Central memory CD4-positive, alpha-beta T cell (primary cell): ENCODE measurements at regions not wholly inside any gene's neighbourhood (a gene's known extent, or its start where the extent isn't known, plus 50 kb on each side); places are given as distances from the start of the nearest gene placed in this dataset.
"Not testable (repeated sequence)": the region's sequence is repeated elsewhere in the genome, so short reads cannot be mapped to it uniquely, and the experiment has no call there.

Experiments
- DNase-seq: peaks from one replicate; pipeline ENCODE4 v3.0.0; 2022

DNA sequence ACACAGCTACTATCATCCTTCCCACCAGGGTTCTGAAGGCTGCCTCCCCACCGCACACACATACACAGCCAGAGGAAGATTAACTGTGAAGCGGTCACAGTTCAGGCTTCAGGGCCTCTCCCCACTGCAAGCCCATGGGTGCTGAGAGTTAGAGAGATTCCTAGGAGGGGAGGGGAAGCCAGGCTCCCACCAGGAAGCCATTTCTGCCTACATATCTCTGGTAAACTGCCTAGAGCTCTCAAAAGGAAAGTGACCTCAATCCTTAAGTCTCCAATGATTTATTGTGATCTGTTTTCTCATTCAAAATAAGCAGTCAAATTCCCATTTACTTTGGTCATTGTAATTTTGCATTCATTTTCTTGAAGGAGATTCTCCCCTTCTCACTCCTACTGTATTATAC, 141.0 kb upstream of the BNIP2 start:
- no peak for DNase-seq

DNA sequence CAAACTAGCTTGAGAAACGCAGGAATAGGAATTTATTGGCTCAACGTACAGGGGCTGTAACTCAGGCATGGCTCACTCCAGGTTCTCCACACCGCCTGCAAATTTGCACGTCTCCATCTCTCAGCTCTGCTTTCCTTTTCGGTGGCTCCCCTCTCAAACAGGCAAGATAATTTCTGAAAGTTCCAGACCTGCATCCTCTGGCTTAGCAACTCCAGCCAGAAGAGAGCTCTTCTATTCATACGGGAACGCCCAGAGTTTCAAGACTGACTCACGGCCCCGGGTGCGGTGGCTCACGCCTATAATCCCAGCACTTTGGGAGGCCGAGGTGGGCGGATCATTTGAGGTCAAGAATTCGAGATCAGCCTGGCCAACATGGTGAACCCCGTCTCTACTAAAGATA, 139.7 kb upstream of the BNIP2 start:
- no peak for DNase-seq

DNA sequence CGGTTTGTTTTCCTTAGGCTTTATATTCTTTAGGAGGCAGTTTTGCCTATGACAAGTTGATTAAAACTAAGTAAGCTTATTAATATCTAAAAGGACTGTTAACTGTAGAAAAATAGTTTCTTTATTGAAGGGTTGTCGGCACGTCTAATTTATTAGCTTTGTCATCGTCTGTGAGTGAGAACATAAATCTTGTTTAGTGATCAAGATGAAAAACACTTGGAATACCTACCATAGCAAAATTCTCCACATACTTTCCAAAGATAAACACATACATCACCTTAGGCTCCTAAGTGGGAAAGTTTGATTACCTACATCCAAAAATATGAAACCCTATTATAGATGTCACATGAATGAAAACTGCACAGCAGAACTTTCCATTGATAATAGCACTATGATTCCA, 139.1 kb upstream of the BNIP2 start:
- DNase-seq, result no peak

DNA sequence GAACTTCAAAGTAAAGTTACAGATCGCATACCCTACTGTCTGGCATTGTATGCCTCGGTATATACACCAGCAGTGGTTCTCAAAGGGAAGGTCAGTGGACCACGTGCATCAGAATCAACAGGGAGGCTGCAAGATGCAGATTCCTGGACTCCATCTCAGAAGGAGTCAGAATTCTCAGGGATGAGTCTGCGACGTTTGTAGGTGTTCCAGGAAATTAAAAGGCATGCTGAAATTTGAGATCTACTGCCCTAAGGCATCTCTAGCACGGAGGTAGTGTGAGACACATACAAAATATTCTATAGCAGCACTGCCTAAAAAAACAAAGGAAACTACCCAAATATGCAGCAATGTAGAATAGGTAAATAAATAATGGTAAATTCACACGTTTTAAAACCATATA, 136.8 kb upstream of the BNIP2 start:
- no peak for DNase-seq

DNA sequence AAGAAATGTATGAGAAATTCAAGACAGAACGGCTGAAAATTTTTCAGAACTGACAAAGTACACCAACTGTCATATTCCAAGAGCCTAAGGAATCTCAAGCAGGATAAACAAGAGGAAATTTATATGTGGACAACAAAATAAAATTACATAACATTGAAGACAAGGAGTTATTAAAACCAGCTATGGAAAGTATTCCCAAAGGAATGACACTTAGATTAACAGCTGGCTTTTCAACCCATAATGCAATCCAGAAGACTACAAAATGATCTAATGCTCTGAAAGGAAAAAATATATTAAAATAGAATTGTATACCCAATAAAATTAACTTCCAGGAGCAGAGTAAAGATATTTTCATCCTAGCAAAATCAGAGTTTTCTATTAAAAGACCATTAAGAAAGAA, 132.2 kb upstream of the BNIP2 start:
- DNase-seq, result no peak

DNA sequence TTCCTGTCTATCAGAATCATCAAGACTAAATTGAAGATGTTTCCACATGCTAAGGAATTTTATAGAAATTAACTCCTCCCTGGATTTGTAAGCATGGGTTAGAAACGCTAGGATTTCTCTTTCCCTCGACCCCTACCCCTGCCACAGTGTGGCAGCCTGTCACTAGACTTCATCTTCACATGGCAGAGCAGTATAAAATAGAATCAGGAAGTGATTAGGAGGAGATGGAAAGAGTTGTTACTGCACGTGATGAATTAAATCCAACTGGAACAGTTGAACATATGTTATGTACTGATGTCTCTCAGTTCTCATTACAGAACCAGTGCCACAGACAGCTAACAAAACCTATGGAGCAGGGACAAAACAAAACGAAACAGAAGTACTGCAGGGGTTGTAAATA, 130.0 kb upstream of the BNIP2 start:
- no peak for DNase-seq

DNA sequence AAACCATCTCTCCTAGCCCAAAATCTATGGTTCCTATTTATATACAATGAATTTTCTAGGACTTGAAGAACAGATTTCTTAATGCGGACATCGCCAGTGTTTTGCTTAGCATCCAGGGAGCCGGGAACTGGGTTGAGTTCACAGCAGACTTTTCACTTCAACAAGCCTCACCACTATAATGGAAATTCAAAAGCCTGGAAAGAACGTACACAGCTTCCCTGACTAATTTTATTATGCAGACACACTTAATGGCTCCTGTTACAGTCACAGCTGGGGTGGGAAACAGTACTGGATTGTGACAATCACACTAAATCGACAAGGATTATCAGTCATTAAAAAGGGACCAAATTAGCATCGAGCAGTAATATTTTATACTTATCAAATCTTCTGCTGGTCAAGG, 129.2 kb upstream of the BNIP2 start:
- no peak for DNase-seq

DNA sequence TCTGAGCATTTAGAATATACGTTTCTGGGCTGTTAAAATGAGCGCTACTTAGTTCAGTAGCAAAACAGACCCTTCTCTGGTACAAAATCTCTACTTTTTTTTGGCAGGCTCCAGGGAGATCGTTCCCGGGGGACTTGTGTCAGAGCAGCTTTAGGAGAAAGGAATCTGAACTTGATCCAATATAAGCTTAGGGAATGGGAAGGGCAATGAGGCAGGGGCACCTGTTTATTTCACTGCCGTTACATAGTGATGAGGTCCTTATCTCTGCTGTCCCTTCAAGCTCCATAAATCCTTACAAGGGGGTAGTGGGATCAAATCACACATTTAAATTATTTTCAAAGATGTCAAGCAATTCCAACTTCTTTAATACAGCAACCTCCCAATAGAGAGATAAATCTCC, 128.7 kb upstream of the BNIP2 start:
- no peak for DNase-seq

DNA sequence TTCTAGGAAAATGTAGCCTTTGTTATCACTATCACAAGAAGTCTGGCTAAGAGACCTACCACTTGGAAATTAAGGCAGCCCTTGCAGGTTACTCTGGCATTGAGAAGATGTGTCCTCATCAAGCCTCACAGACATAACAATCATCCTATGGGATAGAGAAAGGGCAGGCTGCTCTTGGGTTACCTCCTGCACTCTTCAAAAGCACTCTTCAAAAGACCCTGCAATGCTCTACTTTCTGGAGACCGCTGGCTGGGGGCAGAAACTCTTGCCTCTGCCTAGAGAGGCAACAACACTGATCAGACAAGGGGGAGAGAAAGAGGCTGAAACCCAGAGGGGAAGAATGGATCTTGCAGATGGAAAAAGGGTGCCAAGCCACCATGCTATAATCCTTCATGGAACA, 127.9 kb upstream of the BNIP2 start:
- no peak for DNase-seq

DNA sequence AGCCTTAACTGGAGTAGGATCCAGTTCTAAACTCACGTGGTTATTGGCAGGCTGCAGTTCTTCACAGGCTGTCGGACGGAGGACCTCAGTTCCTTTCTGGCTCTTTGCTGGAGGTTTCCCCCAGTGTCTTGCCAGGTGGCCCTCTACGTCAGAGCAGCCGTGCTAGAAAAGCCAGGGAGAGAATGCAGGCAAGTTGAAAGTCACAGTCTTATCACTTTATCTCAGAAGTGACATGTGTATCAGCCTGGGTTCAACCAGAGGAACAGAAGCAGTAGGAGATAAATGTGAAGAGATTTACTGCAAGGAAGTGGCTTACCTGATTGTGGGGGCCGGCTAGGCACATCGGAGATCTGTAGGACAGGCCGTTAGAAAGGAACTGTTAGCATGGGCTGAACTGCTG, 125.3 kb upstream of the BNIP2 start:
- peak; percentile 74 for DNase-seq

DNA sequence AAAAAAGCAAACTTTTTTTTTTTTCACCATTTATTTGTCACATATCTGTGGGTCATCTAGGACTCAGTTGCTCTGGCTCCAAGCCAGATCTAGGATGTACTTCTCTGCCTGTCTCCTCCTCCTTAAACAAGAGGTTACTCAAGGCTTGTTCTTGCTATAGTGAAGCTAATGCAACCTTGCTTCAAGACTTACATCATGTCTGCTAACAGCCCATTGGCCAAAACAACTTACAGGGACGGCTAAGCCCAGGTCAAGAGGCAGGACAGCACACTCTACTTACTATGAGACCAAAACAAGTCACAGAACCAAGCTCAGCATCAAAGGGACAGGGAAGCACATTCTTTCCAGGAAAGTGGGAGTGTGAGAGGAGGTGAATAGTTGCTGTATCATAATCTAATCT, 123.8 kb upstream of the BNIP2 start:
- DNase-seq, result no peak

DNA sequence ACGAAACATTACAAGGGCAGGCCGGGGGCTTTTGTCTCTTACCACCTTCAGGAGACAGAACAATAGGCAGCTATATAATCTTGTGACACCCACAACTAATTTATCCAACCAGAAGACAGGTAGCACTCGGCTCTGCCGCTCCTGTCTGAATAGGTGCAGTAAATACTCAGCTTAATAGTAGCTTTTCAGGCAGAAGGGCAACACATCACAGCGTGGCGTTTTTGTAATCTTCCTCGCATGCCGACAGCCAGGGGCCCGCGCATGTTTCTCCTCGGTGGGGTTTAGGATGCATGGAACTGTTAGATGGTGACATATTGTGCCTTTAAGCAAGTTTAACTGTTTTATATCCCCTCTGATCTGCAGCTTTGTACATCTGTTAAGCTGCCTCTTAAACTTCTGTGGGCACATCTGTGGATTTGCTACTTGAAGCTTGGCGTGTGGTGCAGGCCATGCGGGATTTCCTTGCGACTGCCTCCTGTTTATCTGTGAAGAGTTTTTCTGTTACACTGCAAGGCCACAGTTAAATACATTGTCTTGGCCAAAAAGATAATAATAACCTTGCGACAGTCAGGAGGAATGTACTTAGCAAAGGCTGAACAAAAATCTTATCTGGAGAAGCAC, 123.2 kb upstream of the BNIP2 start:
- DNase-seq, result no peak

DNA sequence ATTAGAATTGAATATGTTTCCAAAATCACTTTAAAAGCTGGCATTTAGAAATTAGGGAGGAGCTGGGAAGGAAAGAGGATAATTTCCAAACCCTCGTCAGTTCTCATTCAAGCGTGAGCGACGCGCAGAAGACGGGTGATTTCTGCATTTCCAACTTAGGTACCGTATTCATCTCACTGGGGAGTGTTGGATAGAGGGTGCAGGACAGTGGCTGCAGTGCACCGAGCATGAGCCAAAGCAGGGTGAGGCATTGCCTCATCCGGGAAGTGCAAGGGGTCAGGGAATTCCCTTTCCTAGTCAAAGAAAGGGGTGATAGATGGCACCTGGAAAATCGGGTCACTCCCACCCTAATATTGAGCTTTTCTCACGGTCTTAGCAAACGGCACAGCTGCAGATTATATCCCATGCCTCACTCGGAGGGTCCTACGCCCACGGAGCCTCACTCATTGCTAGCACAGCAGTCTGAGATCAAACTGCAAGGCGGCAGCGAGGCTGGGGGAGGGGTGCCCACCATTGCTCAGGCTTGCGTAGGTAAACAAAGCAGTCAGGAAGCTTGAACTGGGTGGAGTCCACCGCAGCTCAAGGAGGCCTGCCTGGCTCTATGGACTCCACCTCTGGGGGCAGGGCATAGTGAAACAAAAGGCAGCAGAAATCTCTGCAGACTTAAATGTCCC, 114.3 kb upstream of the BNIP2 start:
- peak; percentile 82 for DNase-seq

DNA sequence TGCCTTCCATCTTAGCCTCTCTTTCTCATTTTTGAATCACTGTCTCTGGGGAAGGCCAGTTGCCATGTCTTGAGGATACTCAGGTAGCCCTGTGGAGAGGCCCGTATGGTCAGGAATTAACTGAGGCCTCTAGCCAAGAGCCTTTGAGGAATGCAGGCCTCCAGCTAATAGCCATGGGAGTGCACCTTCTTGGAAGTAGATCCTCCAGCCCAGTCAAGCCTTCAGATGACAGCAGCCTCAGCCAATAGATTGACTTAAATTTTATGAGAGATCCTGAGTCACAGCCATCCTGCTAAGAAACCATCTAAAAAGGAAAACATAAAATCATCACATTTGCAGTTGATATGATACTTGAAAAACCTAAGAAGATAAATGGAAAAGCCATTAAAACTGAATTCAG, 112.5 kb upstream of the BNIP2 start:
- no peak for DNase-seq

DNA sequence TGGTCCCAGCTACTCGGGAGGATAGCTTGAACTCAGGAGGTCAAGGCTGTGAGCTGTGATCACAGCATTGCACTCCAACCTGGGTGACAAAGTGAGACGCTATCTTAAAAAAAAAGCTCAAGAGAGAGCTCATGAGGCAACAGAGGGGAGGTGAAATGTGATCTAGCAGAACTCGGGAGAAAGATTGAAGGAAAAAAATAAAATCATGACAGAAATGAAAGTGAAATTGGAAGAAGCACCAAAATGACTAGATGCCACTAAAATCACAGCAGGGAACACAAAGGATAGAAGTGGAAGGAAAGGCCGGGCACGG, 109.4 kb upstream of the BNIP2 start:
- DNase-seq, result peak; percentile 19

DNA sequence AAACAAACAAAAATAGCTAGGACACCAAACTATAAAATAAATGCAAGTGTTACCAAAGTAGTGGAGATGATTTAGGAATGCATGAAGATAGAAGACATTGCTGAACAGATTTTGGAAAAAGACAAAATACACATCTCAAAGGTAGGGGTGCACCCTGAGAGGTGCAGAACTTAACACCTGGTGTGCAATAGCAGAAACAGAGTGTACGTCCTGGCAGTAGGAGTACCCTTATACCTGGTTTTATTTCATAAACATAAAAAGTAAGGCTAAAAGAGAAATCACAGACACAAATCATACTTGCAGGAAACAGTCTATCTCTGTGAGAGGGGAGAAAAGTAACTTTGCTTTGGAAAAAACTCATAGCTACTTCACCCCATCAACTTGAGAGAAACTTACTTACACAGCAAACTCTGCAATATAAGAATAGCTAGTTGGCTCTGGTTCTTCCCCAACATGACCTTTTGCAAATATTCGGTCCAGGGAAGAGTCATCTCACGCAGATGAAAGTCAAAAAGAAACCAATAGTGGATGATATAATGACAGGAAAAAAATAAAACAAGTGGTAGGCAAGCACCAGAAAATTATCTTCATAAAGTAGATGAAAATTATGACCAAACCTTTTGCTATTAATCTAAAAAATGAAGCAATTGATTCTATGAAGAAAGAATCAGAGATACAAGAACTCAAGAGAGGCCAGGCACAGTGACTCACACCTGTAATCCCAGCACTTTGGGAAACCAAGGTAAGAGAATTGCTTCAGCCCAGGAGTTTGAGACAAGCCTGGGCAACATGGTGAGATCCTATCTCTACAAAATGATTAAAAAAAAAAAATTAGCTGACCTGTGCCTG, 108.9 kb upstream of the BNIP2 start:
- DNase-seq, result no peak

DNA sequence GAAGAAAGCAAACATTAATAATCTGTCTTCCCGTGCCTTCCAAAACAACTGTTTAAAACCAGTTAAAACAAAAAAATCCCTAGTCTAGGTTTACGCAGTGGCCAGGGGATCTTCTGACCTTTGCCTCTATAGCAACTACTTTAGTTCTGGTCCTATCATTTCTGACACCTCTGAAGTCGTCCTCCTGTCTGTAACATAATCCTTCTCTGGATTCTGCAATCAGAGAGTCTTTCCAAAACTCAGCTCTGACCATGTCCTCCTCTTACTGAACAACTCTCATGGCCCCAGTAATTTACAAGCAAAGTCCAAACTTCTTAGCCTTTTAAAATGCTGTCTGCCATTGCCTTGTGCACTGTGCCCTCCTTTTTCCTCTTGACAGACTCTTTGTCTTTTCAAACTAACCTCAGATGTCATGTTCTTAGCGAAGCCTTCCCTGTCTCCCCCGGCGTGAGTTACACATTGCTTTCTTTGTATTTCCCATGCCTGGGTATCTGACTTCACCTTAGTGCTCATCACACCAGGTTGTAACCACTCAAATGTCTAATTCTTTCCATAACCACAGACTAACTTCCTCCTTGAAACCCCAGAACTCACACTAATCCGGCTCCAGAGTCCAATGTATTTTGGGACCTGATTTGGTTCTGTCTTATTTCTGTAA, 105.2 kb upstream of the BNIP2 start:
- no peak for DNase-seq

DNA sequence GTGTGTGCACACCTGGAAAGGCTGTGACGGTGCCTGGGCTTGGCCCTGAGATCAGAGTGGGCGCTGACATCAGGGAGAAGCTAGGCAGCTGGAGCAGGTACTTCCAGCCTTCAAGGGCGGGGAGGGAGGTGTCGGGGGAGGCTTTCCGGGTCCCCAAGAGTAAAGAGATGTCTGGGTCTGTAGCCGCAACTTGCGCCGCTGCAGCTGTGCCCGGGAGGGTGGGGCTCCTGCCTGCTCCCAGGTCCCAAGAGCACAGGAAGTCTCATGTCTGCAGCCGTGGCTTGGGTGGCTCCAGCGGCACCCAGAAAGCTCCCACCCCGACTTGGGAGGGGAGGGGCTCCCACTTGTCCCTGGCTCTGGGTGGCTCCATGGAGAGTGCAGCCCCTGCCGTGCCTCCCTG, 103.2 kb upstream of the BNIP2 start:
- DNase-seq, result peak; percentile 64

DNA sequence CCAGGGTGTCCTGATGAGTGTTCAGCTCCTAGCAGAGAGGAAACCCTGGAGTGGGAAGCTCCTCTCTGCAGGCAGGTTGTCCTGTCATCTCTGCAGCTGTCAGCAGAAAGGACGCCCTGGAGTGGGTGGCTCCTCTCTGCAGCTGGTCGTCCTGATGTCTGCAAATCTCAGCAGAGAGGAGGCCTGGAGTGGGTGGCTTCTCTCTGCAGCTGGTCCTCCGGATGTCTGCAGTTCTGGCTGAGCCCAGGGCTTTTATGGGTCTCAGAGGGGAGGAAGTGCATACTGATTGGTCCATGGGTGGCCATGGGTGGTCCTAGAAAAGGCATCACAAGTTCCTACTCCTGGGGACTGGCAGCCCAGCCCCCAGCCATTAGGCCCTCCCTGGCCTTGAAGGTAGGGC, 102.6 kb upstream of the BNIP2 start:
- no peak for DNase-seq

DNA sequence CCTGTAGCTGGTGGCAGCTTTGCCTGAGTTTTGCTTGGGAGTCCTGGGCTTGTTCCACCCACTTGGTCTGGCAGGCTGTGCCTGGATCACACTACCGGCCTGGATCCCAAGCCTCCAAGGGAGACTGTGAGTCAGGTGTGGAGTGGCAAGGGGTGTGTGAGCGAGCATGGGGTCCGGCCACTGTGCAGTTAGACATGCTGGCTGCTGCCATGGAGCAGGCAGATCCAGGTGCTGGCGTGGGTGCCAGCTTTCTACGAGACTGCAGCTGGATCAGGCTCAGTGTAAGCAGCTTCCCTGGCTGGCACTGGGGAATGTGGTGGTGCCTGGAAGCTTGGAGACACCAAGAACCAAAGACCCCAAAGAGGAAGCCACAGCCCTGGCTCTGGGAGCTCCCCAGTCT, 102.0 kb upstream of the BNIP2 start:
- DNase-seq, result no peak

DNA sequence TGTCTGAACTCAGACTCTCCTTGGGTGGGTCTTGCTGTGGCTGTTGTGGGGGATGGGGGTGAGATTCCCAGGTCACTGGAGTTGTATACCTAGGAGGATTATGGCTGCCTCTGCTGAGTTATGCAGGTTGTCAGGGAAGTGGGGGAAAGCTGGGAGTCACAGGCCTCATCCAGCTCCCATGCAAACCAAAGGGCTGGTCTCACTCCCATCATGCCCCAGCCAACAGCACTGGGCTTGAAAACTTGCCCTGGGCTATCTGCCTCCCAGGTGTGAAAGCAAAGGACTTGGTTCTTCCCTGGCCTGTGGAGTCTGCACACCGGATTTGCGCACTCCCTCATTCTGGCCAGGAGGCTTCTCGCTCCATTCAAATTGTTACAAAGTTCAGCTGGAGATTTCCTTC, 97.3 kb upstream of the BNIP2 start:
- DNase-seq, result not testable (repeated sequence)

DNA sequence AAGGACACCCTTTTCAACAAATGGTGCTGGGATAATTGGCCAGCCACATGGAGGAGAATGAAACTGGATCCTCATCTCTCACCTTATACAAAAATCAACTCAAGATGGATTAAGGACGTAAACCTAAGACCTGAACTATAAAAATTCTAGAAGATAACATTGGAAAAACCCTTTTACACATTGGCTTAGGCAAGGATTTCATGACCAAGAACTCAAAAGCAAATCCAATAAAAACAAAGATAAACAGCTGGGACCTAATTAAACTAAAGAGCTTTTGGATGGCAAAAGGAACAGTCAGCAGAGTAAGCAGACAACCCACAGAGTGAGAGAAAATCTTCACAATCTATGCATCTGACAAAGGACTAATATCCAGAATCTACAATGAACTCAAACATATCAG, 96.9 kb upstream of the BNIP2 start:
- DNase-seq, result not testable (repeated sequence)

DNA sequence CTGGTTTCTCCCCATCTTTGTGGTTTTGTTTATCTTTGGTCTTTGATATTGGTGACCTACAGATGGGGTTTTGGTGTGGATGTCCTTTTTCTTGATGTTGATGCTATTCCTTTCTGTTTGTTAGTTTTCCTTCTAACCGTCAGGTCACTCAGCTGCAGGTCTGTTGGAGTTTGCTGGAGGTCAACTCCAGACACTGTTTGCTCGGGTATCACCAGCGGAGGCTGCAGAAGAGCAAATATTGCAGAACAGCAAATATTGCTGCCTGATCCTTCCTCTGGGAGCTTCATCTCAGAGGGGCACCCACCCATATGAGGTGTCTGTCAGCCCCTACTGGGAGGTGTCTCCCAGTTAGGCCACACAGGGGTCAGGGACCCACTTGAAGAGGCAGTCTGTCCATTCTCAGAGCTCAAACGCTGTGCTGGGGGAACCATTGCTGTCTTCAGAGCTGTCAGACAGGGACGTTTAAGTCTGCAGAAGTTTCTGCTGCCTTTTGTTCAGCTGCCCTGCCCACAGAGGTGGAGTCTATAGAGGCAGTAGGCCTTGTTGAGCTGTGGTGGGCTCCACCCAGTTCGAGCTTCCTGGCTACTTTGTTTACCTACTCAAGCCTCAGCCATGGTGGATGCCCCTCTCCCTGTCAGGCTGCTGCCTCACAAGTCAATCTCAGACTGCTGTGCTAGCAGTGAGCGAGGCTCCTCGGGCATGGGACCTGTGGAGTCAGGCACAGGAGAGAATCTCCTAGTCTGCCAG, 94.8 kb upstream of the BNIP2 start:
- not testable (repeated sequence) for DNase-seq
